H9 (cell line): ENCODE measurements at regions not wholly inside any gene's neighbourhood (a gene's known extent, or its start where the extent isn't known, plus 50 kb on each side); places are given as distances from the start of the nearest gene placed in this dataset.

ENCODE experiments used
- DNase-seq: peaks from one replicate; pipeline ENCODE4 v3.0.0-alpha.2; 2017
- H2AFZ ChIP-seq: one replicate; pipeline ENCODE4 v1.6.1; 2013; ENCODE audit warnings: mild to moderate bottlenecking, low read length, control low read depth, moderate library complexity
- H2AK5ac ChIP-seq: 2 replicates; pipeline ENCODE4 v1.6.1; 2013; ENCODE audit warnings: low read length, control low read depth, mixed read lengths; ENCODE audit not compliant: insufficient read length
- H2BK120ac ChIP-seq: one replicate; pipeline ENCODE4 v1.6.1; 2013; ENCODE audit warnings: low read depth, mild to moderate bottlenecking, low read length, control low read depth, inconsistent platforms; ENCODE audit not compliant: poor library complexity, severe bottlenecking
- H2BK12ac ChIP-seq: 2 replicates; pipeline ENCODE4 v1.6.1; 2013; ENCODE audit warnings: low read length, control low read depth, mixed read lengths, low read depth; ENCODE audit not compliant: insufficient read length
- H2BK15ac ChIP-seq: 2 replicates; pipeline ENCODE4 v1.6.1; 2013; ENCODE audit warnings: low read depth, low read length, control low read depth
- H2BK20ac ChIP-seq: one replicate; pipeline ENCODE4 v1.6.1; 2013; ENCODE audit warnings: low read depth, mild to moderate bottlenecking, low read length, control low read depth, inconsistent platforms; ENCODE audit not compliant: poor library complexity, severe bottlenecking
- H2BK5ac ChIP-seq: 2 replicates; pipeline ENCODE4 v1.6.1; 2013; ENCODE audit warnings: low read length, control low read depth, mixed read lengths; ENCODE audit not compliant: insufficient read length
- H3K14ac ChIP-seq: 2 replicates; pipeline ENCODE4 v1.6.1; 2013; ENCODE audit warnings: low read length, control low read depth; ENCODE audit not compliant: insufficient read depth
- H3K18ac ChIP-seq: 2 replicates; pipeline ENCODE4 v1.6.1; 2013; ENCODE audit warnings: low read depth, mild to moderate bottlenecking, mixed read lengths, low read length, control low read depth; ENCODE audit not compliant: insufficient read length
- H3K23ac ChIP-seq: 2 replicates; pipeline ENCODE4 v1.6.1; 2013; ENCODE audit warnings: low read length, control low read depth, mixed read lengths, low read depth; ENCODE audit not compliant: insufficient read length
- H3K23me2 ChIP-seq: 2 replicates; pipeline ENCODE4 v1.6.1; 2013; ENCODE audit warnings: low read depth, mild to moderate bottlenecking, mixed read lengths, low read length, control low read depth; ENCODE audit not compliant: insufficient read length, poor library complexity, severe bottlenecking
- H3K27ac ChIP-seq: 2 replicates; pipeline ENCODE4 v1.5.1; 2013; ENCODE audit warnings: low read length, control low read depth, mixed read lengths, low read depth; ENCODE audit not compliant: insufficient read length
- H3K27me3 ChIP-seq: 2 replicates; pipeline ENCODE4 v1.6.1; 2013; ENCODE audit warnings: low read length, control low read depth, inconsistent platforms; ENCODE audit not compliant: insufficient read depth
- H3K4ac ChIP-seq: 2 replicates; pipeline ENCODE4 v1.6.1; 2013; ENCODE audit warnings: low read depth, mild to moderate bottlenecking, control low read depth, inconsistent platforms, low read length, moderate library complexity
- H3K4me1 ChIP-seq: 2 replicates; pipeline ENCODE4 v1.6.1; 2013; ENCODE audit warnings: low read length, control low read depth, inconsistent platforms; ENCODE audit not compliant: insufficient read depth
- H3K4me2 ChIP-seq: 2 replicates; pipeline ENCODE4 v1.6.1; 2013; ENCODE audit warnings: low read length, control low read depth, mixed read lengths; ENCODE audit not compliant: insufficient read length, insufficient read depth
- H3K56ac ChIP-seq: 2 replicates; pipeline ENCODE4 v1.6.1; 2013; ENCODE audit warnings: low read depth, mild to moderate bottlenecking, mixed read lengths, low read length, control low read depth; ENCODE audit not compliant: insufficient read length
- H3K79me1 ChIP-seq: 2 replicates; pipeline ENCODE4 v1.6.1; 2013; ENCODE audit warnings: low read depth, mild to moderate bottlenecking, moderate library complexity, low read length, control low read depth, inconsistent platforms; ENCODE audit not compliant: insufficient read depth, poor library complexity, severe bottlenecking
- H3K79me2 ChIP-seq: 2 replicates; pipeline ENCODE4 v1.6.1; 2013; ENCODE audit warnings: low read length, control low read depth, inconsistent platforms; ENCODE audit not compliant: insufficient read depth
- H3K9ac ChIP-seq: 2 replicates; pipeline ENCODE4 v1.6.1; 2013; ENCODE audit warnings: low read length, control low read depth, mixed read lengths; ENCODE audit not compliant: insufficient read length; ENCODE audit errors: extremely low read depth
- H3K9me3 ChIP-seq: one replicate; pipeline ENCODE4 v1.6.1; 2013; ENCODE audit warnings: low read depth, low read length, inconsistent platforms; ENCODE audit not compliant: control insufficient read depth
- H3T11ph ChIP-seq: one replicate; pipeline ENCODE4 v1.6.1; 2013; ENCODE audit warnings: mild to moderate bottlenecking, low read length, control low read depth, inconsistent platforms
- H4K20me1 ChIP-seq: one replicate; pipeline ENCODE4 v1.6.1; 2013; ENCODE audit not compliant: control insufficient read depth, insufficient read length, insufficient read depth
- H4K5ac ChIP-seq: 2 replicates; pipeline ENCODE4 v1.6.1; 2013; ENCODE audit warnings: low read depth, mild to moderate bottlenecking, mixed read lengths, low read length, control low read depth; ENCODE audit not compliant: insufficient read length
- H4K8ac ChIP-seq: replicated peaks from 2 replicates; pipeline ENCODE4 v1.6.1; 2013; ENCODE audit warnings: low read length, control low read depth, mixed read lengths, low read depth; ENCODE audit not compliant: insufficient read length
- H4K91ac ChIP-seq: 2 replicates; pipeline ENCODE4 v1.6.1; 2013; ENCODE audit warnings: low read depth, mild to moderate bottlenecking, moderate library complexity, mixed read lengths, low read length, control low read depth; ENCODE audit not compliant: insufficient read length
- H3K27ac Mint-ChIP-seq, 3 experiments: 2 replicates in 2 of 3; 3 replicates in 1 of 3; pipeline ENCODE4 v1.8.0; 2020 to 2021; ENCODE audit warnings: mixed read lengths in 3 of 3, mild to moderate bottlenecking in 1 of 3, moderate library complexity in 1 of 3
- H3K27me3 Mint-ChIP-seq: 2 replicates; pipeline ENCODE4 v1.8.0; 2021; ENCODE audit warnings: low read depth, mild to moderate bottlenecking, moderate library complexity, mixed read lengths
- H3K36me3 Mint-ChIP-seq, 3 experiments: 2 replicates in 2 of 3; 3 replicates in 1 of 3; pipeline ENCODE4 v1.8.0; 2020 to 2021; ENCODE audit warnings: low read depth in 3 of 3, mixed read lengths in 3 of 3; ENCODE audit not compliant: insufficient read depth in 1 of 3
- H3K4me1 Mint-ChIP-seq, 2 experiments: 2 replicates each; pipeline ENCODE4 v1.8.0; 2020; ENCODE audit warnings: mixed read lengths in 2 of 2
- H3K4me3 Mint-ChIP-seq, 2 experiments: 2 replicates in 1 of 2; 3 replicates in 1 of 2; pipeline ENCODE4 v1.8.0; 2020 to 2021; ENCODE audit warnings: mild to moderate bottlenecking in 2 of 2, mixed read lengths in 2 of 2, moderate library complexity in 1 of 2
- H3K9me3 Mint-ChIP-seq, 2 experiments: 2 replicates in 1 of 2; 3 replicates in 1 of 2; pipeline ENCODE4 v1.8.0; 2020; ENCODE audit warnings: mild to moderate bottlenecking in 2 of 2, mixed read lengths in 2 of 2, moderate library complexity in 1 of 2
- whole genome bisulfite sequencing: extraction: QIAGEN DNeasy Blood & Tissue Kit; methylation state at CpG from one replicate; pipeline ENCODE4 v1.1.7; 2013; ENCODE audit warnings: missing lambda C conversion rate, low lambda C conversion rate, mixed read lengths; ENCODE audit not compliant: insufficient read length; ENCODE audit errors: extremely low coverage; 5-methylcytosine and 5-hydroxymethylcytosine counted together
- TF ChIP-seq, protein P1 (sequence below): fragments of 200-600 bp; sonication (generic); conservative IDR thresholded peaks from 3 replicates; pipeline ENCODE4 v1.8.0; 2021; ENCODE audit warnings: antibody characterized with exemption, mild to moderate bottlenecking

DNA sequence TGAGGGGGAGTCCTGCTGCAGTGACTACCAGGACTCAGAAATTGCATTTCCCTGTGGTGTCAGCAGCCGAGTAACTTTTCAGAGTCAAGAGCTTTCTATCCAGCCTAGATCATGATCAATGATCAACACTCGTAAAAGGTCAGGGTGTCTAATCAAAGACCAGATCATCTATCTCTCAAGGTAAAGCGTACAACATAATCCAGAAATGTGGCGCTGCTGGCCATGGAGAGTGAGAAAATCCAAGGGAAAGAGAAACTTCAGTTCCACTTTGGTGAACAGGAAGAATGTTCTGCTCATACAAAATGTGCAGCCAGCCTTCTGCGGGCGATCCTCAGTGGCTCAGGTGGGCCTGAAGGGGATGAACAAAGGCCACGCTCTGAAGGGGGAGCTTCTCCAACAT, 1005.8 kb upstream of the NR2F2 start:
- Histone ChIP-seq H3K4me1 (no peaks in the 10 kb centered on the region), H4K8ac (no peak overlapping the region), H2BK12ac (no peak overlapping the region), H3K56ac (no peak overlapping the region), H3K4me2 (no peak overlapping the region), H3K4ac (no peak overlapping the region), H3K23ac (no peak overlapping the region), H2AK5ac (no peak overlapping the region), H3K9ac (no peak overlapping the region), H4K91ac (no peak overlapping the region), H3K14ac (no peak overlapping the region), H3T11ph (no peak overlapping the region), H3K9me3 (no peaks in the 10 kb centered on the region), H2BK5ac (no peak overlapping the region), H3K27ac (no peak overlapping the region), H3K27me3 (peaks cover 2% of the 10 kb centered on the region; the same call in 1 of the 2 replicates), H3K79me2 (no peaks in the 10 kb centered on the region), H2BK15ac (no peak overlapping the region), H2BK20ac (no peak overlapping the region), H3K79me1 (no peaks in the 10 kb centered on the region), H3K18ac (no peak overlapping the region), H4K5ac (no peak overlapping the region), H2BK120ac (no peak overlapping the region), H4K20me1 (no peaks in the 10 kb centered on the region), H3K23me2 (peaks cover 3% of the 10 kb centered on the region), H2AFZ (no peak overlapping the region)
- whole genome bisulfite sequencing: no CpG with 5 or more reads among the region's 7 CpGs
- Mint-ChIP-seq H3K27ac (no peak overlapping the region), H3K9me3 (no peaks in the 10 kb centered on the region), H3K27me3 (peaks cover 43% of the 10 kb centered on the region), H3K4me1 (peaks cover 4 to 11% of the 10 kb centered on the region in 2 experiments; a peak in 2 of 4 replicates), H3K4me3 (no peak overlapping the region), H3K36me3 (no peaks in the 10 kb centered on the region)
- DNase-seq: no peak
- TF ChIP-seq, protein P1, sequence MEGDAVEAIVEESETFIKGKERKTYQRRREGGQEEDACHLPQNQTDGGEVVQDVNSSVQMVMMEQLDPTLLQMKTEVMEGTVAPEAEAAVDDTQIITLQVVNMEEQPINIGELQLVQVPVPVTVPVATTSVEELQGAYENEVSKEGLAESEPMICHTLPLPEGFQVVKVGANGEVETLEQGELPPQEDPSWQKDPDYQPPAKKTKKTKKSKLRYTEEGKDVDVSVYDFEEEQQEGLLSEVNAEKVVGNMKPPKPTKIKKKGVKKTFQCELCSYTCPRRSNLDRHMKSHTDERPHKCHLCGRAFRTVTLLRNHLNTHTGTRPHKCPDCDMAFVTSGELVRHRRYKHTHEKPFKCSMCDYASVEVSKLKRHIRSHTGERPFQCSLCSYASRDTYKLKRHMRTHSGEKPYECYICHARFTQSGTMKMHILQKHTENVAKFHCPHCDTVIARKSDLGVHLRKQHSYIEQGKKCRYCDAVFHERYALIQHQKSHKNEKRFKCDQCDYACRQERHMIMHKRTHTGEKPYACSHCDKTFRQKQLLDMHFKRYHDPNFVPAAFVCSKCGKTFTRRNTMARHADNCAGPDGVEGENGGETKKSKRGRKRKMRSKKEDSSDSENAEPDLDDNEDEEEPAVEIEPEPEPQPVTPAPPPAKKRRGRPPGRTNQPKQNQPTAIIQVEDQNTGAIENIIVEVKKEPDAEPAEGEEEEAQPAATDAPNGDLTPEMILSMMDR: no peak
